H9 (cell line): ENCODE measurements at regions not wholly inside any gene's neighbourhood (a gene's known extent, or its start where the extent isn't known, plus 50 kb on each side); places are given as distances from the start of the nearest gene placed in this dataset.

ENCODE experiments used
- DNase-seq: peaks from one replicate; pipeline ENCODE4 v3.0.0-alpha.2; 2017
- H2AFZ ChIP-seq: one replicate; pipeline ENCODE4 v1.6.1; 2013; ENCODE audit warnings: mild to moderate bottlenecking, low read length, control low read depth, moderate library complexity
- H2AK5ac ChIP-seq: 2 replicates; pipeline ENCODE4 v1.6.1; 2013; ENCODE audit warnings: low read length, control low read depth, mixed read lengths; ENCODE audit not compliant: insufficient read length
- H2BK120ac ChIP-seq: one replicate; pipeline ENCODE4 v1.6.1; 2013; ENCODE audit warnings: low read depth, mild to moderate bottlenecking, low read length, control low read depth, inconsistent platforms; ENCODE audit not compliant: poor library complexity, severe bottlenecking
- H2BK12ac ChIP-seq: 2 replicates; pipeline ENCODE4 v1.6.1; 2013; ENCODE audit warnings: low read length, control low read depth, mixed read lengths, low read depth; ENCODE audit not compliant: insufficient read length
- H2BK15ac ChIP-seq: 2 replicates; pipeline ENCODE4 v1.6.1; 2013; ENCODE audit warnings: low read depth, low read length, control low read depth
- H2BK20ac ChIP-seq: one replicate; pipeline ENCODE4 v1.6.1; 2013; ENCODE audit warnings: low read depth, mild to moderate bottlenecking, low read length, control low read depth, inconsistent platforms; ENCODE audit not compliant: poor library complexity, severe bottlenecking
- H2BK5ac ChIP-seq: 2 replicates; pipeline ENCODE4 v1.6.1; 2013; ENCODE audit warnings: low read length, control low read depth, mixed read lengths; ENCODE audit not compliant: insufficient read length
- H3K14ac ChIP-seq: 2 replicates; pipeline ENCODE4 v1.6.1; 2013; ENCODE audit warnings: low read length, control low read depth; ENCODE audit not compliant: insufficient read depth
- H3K18ac ChIP-seq: 2 replicates; pipeline ENCODE4 v1.6.1; 2013; ENCODE audit warnings: low read depth, mild to moderate bottlenecking, mixed read lengths, low read length, control low read depth; ENCODE audit not compliant: insufficient read length
- H3K23ac ChIP-seq: 2 replicates; pipeline ENCODE4 v1.6.1; 2013; ENCODE audit warnings: low read length, control low read depth, mixed read lengths, low read depth; ENCODE audit not compliant: insufficient read length
- H3K23me2 ChIP-seq: 2 replicates; pipeline ENCODE4 v1.6.1; 2013; ENCODE audit warnings: low read depth, mild to moderate bottlenecking, mixed read lengths, low read length, control low read depth; ENCODE audit not compliant: insufficient read length, poor library complexity, severe bottlenecking
- H3K27ac ChIP-seq: 2 replicates; pipeline ENCODE4 v1.5.1; 2013; ENCODE audit warnings: low read length, control low read depth, mixed read lengths, low read depth; ENCODE audit not compliant: insufficient read length
- H3K27me3 ChIP-seq: 2 replicates; pipeline ENCODE4 v1.6.1; 2013; ENCODE audit warnings: low read length, control low read depth, inconsistent platforms; ENCODE audit not compliant: insufficient read depth
- H3K4ac ChIP-seq: 2 replicates; pipeline ENCODE4 v1.6.1; 2013; ENCODE audit warnings: low read depth, mild to moderate bottlenecking, control low read depth, inconsistent platforms, low read length, moderate library complexity
- H3K4me1 ChIP-seq: 2 replicates; pipeline ENCODE4 v1.6.1; 2013; ENCODE audit warnings: low read length, control low read depth, inconsistent platforms; ENCODE audit not compliant: insufficient read depth
- H3K4me2 ChIP-seq: 2 replicates; pipeline ENCODE4 v1.6.1; 2013; ENCODE audit warnings: low read length, control low read depth, mixed read lengths; ENCODE audit not compliant: insufficient read length, insufficient read depth
- H3K56ac ChIP-seq: 2 replicates; pipeline ENCODE4 v1.6.1; 2013; ENCODE audit warnings: low read depth, mild to moderate bottlenecking, mixed read lengths, low read length, control low read depth; ENCODE audit not compliant: insufficient read length
- H3K79me1 ChIP-seq: 2 replicates; pipeline ENCODE4 v1.6.1; 2013; ENCODE audit warnings: low read depth, mild to moderate bottlenecking, moderate library complexity, low read length, control low read depth, inconsistent platforms; ENCODE audit not compliant: insufficient read depth, poor library complexity, severe bottlenecking
- H3K79me2 ChIP-seq: 2 replicates; pipeline ENCODE4 v1.6.1; 2013; ENCODE audit warnings: low read length, control low read depth, inconsistent platforms; ENCODE audit not compliant: insufficient read depth
- H3K9ac ChIP-seq: 2 replicates; pipeline ENCODE4 v1.6.1; 2013; ENCODE audit warnings: low read length, control low read depth, mixed read lengths; ENCODE audit not compliant: insufficient read length; ENCODE audit errors: extremely low read depth
- H3K9me3 ChIP-seq: one replicate; pipeline ENCODE4 v1.6.1; 2013; ENCODE audit warnings: low read depth, low read length, inconsistent platforms; ENCODE audit not compliant: control insufficient read depth
- H3T11ph ChIP-seq: one replicate; pipeline ENCODE4 v1.6.1; 2013; ENCODE audit warnings: mild to moderate bottlenecking, low read length, control low read depth, inconsistent platforms
- H4K20me1 ChIP-seq: one replicate; pipeline ENCODE4 v1.6.1; 2013; ENCODE audit not compliant: control insufficient read depth, insufficient read length, insufficient read depth
- H4K5ac ChIP-seq: 2 replicates; pipeline ENCODE4 v1.6.1; 2013; ENCODE audit warnings: low read depth, mild to moderate bottlenecking, mixed read lengths, low read length, control low read depth; ENCODE audit not compliant: insufficient read length
- H4K8ac ChIP-seq: replicated peaks from 2 replicates; pipeline ENCODE4 v1.6.1; 2013; ENCODE audit warnings: low read length, control low read depth, mixed read lengths, low read depth; ENCODE audit not compliant: insufficient read length
- H4K91ac ChIP-seq: 2 replicates; pipeline ENCODE4 v1.6.1; 2013; ENCODE audit warnings: low read depth, mild to moderate bottlenecking, moderate library complexity, mixed read lengths, low read length, control low read depth; ENCODE audit not compliant: insufficient read length
- H3K27ac Mint-ChIP-seq, 3 experiments: 2 replicates in 2 of 3; 3 replicates in 1 of 3; pipeline ENCODE4 v1.8.0; 2020 to 2021; ENCODE audit warnings: mixed read lengths in 3 of 3, mild to moderate bottlenecking in 1 of 3, moderate library complexity in 1 of 3
- H3K27me3 Mint-ChIP-seq: 2 replicates; pipeline ENCODE4 v1.8.0; 2021; ENCODE audit warnings: low read depth, mild to moderate bottlenecking, moderate library complexity, mixed read lengths
- H3K36me3 Mint-ChIP-seq, 3 experiments: 2 replicates in 2 of 3; 3 replicates in 1 of 3; pipeline ENCODE4 v1.8.0; 2020 to 2021; ENCODE audit warnings: low read depth in 3 of 3, mixed read lengths in 3 of 3; ENCODE audit not compliant: insufficient read depth in 1 of 3
- H3K4me1 Mint-ChIP-seq, 2 experiments: 2 replicates each; pipeline ENCODE4 v1.8.0; 2020; ENCODE audit warnings: mixed read lengths in 2 of 2
- H3K4me3 Mint-ChIP-seq, 2 experiments: 2 replicates in 1 of 2; 3 replicates in 1 of 2; pipeline ENCODE4 v1.8.0; 2020 to 2021; ENCODE audit warnings: mild to moderate bottlenecking in 2 of 2, mixed read lengths in 2 of 2, moderate library complexity in 1 of 2
- H3K9me3 Mint-ChIP-seq, 2 experiments: 2 replicates in 1 of 2; 3 replicates in 1 of 2; pipeline ENCODE4 v1.8.0; 2020; ENCODE audit warnings: mild to moderate bottlenecking in 2 of 2, mixed read lengths in 2 of 2, moderate library complexity in 1 of 2
- WGBS: extraction: QIAGEN DNeasy Blood & Tissue Kit; methylation state at CpG from one replicate; pipeline ENCODE4 v1.1.7; 2013; ENCODE audit warnings: missing lambda C conversion rate, low lambda C conversion rate, mixed read lengths; ENCODE audit not compliant: insufficient read length; ENCODE audit errors: extremely low coverage; 5-methylcytosine and 5-hydroxymethylcytosine counted together
- TF ChIP-seq, protein P1 (sequence below): fragments of 200-600 bp; sonication (generic); conservative IDR thresholded peaks from 3 replicates; pipeline ENCODE4 v1.8.0; 2021; ENCODE audit warnings: antibody characterized with exemption, mild to moderate bottlenecking

GRCh38 chr4:11589676-11590075 lies 161.0 kb upstream of the HS3ST1 start:
- Histone ChIP-seq H4K5ac (no peak overlapping the region), H3K4ac (no peak overlapping the region), H4K20me1 (no peaks in the 10 kb centered on the region), H3K4me1 (no peaks in the 10 kb centered on the region; the same call in 1 of the 2 replicates), H2AK5ac (no peak overlapping the region), H2BK20ac (no peak overlapping the region), H3K9ac (no peak overlapping the region), H4K8ac (no peak overlapping the region), H3K9me3 (no peaks in the 10 kb centered on the region), H3K56ac (no peak overlapping the region), H3K4me2 (no peak overlapping the region), H3K79me2 (no peaks in the 10 kb centered on the region), H2BK15ac (no peak overlapping the region), H2BK5ac (no peak overlapping the region), H4K91ac (no peak overlapping the region), H3T11ph (no peak overlapping the region), H3K14ac (no peak overlapping the region), H3K23me2 (no peaks in the 10 kb centered on the region), H3K27ac (no peak overlapping the region), H2AFZ (no peak overlapping the region), H3K23ac (no peak overlapping the region), H2BK12ac (no peak overlapping the region), H3K18ac (no peak overlapping the region), H3K27me3 (0 out of 2 replicates have a peak, but pooled peaks cover 2% of the 10 kb centered on the region), H3K79me1 (no peaks in the 10 kb centered on the region), H2BK120ac (no peak overlapping the region)
- H3K27me3 Mint-ChIP-seq, result no peaks in the 10 kb centered on the region
- H3K9me3 Mint-ChIP-seq, result no peaks in the 10 kb centered on the region
- peaks cover 6% of the 10 kb centered on the region in 2 experiments for H3K4me1 Mint-ChIP-seq
- TF ChIP-seq, protein P1, sequence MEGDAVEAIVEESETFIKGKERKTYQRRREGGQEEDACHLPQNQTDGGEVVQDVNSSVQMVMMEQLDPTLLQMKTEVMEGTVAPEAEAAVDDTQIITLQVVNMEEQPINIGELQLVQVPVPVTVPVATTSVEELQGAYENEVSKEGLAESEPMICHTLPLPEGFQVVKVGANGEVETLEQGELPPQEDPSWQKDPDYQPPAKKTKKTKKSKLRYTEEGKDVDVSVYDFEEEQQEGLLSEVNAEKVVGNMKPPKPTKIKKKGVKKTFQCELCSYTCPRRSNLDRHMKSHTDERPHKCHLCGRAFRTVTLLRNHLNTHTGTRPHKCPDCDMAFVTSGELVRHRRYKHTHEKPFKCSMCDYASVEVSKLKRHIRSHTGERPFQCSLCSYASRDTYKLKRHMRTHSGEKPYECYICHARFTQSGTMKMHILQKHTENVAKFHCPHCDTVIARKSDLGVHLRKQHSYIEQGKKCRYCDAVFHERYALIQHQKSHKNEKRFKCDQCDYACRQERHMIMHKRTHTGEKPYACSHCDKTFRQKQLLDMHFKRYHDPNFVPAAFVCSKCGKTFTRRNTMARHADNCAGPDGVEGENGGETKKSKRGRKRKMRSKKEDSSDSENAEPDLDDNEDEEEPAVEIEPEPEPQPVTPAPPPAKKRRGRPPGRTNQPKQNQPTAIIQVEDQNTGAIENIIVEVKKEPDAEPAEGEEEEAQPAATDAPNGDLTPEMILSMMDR, result no peak
- H3K36me3 Mint-ChIP-seq, result no peaks in the 10 kb centered on the region
- no peak for DNase-seq
- no CpG with 5 or more reads among the region's 1 CpG for WGBS
- no peak overlapping the region for H3K4me3 Mint-ChIP-seq
- H3K27ac Mint-ChIP-seq, result no peak overlapping the region
